GM12864 (cell line): ENCODE measurements at regions not wholly inside any gene's neighbourhood (a gene's known extent, or its start where the extent isn't known, plus 50 kb on each side); places are given as distances from the start of the nearest gene placed in this dataset.

Experiments
- DNase-seq: peaks from one replicate; pipeline ENCODE4 v3.0.0-alpha.2; 2011; ENCODE audit warnings: low read depth
- H3K4me3 ChIP-seq: 2 replicates; pipeline ENCODE4 v1.5.1; 2011; ENCODE audit warnings: mild to moderate bottlenecking, low read depth, low read length, control low read depth
- CTCF ChIP-seq: IDR thresholded peaks from 2 replicates; pipeline ENCODE4 v1.5.1; 2011; ENCODE audit warnings: low read depth, mild to moderate bottlenecking, moderate library complexity, low read length, control low read depth, inconsistent platforms; ENCODE audit errors: missing control alignments

- no peak for DNase-seq
- TF ChIP-seq CTCF = no peak
- no peak overlapping the region for H3K4me3 ChIP-seq
Observed at GRCh38 chr13:73872397-73872796, 261.8 kb downstream of the KLF12 start.

GRCh38 chr13:73870970-73871935 is 263.0 kb downstream of the KLF12 start:
- no peak for TF ChIP-seq CTCF
- no peak overlapping the region for H3K4me3 ChIP-seq
- no peak for DNase-seq

DNA sequence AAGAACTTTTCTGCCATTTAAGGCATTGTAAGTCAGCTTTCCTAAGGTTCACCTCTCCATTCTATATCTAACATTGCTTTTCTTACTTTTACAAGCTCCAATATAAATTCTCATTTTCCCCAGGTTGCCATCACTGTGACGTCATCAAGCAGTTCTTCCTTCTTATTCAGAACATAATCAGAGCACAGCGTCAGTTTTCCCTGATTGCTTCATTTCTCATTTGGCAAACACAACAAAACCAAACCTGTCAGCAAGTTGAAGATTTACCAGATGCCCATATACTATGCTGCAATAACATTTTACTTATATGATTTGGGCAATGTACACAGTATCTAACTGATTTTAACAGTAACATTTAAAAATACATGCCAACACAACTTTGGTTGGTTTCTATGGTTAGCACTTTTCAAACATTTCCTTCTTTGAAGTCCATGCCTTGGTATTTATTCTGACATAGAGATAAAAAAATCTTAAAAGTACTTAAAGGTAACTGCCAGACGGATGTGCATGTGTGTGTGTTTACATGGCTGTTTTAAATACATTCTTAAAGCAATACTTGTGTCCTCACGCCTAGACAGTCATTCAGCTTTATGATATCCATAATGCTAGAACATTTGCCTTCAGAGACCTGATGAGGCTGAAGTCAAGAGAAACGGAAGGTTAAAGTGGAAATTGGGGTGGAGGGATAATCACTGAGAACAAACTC is 264.0 kb downstream of the KLF12 start:
- no peak overlapping the region for H3K4me3 ChIP-seq
- DNase-seq = no peak
- TF ChIP-seq CTCF = no peak

DNA sequence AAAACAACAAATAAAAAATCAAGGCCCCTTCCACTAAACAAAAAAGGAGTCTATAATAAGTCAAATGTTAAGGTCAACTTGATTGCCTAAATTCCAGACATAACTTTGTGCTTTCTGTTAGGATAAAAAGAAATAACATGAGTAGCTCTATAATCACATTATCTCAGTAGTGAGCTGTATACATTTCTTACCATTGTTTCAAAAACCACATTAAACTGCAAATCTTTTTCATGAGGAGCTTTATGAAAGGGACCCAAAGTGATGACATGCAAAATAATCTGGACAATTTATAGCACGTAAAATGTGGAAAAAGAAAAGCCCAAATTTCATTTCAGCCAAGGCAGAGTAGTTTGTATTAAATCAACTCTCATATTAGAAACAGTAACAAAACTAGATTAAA is 269.2 kb downstream of the KLF12 start:
- no peak for DNase-seq
- H3K4me3 ChIP-seq = no peak overlapping the region
- no peak for TF ChIP-seq CTCF

DNA sequence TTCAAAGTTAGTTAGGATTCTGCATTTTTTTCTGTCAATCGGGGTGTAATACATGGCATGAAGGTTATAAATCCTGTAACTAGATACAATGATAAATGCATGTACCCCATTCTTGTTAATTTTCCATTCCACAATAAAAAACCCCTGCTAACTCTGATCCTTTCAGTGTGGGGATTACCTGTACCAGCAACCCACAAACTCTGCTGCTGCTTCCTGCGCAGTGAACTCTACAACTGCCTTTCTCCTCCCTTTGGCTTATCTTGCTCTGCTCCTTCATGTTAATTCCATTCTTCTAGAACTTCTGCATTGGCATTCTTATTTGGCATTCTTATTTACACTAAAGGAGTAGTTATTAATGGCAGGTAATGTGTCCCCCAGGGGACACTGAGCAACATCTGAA is 273.1 kb downstream of the KLF12 start:
- H3K4me3 ChIP-seq = no peak overlapping the region
- no peak for DNase-seq
- no peak for TF ChIP-seq CTCF

- no peak for TF ChIP-seq CTCF
- no peak for DNase-seq
- H3K4me3 ChIP-seq = no peak overlapping the region
Observed at GRCh38 chr13:73860501-73860900, 273.7 kb downstream of the KLF12 start.
